Neural cell (in vitro differentiated cells): ENCODE measurements at regions not wholly inside any gene's neighbourhood (a gene's known extent, or its start where the extent isn't known, plus 50 kb on each side); places are given as distances from the start of the nearest gene placed in this dataset.

ENCODE experiments used
- H2AFZ ChIP-seq: fragments of 200-600, 300-800 bp; sonication (generic), shearing (Covaris generic); 2 replicates; pipeline ENCODE4 v1.6.0; 2014; ENCODE audit warnings: low read depth, mild to moderate bottlenecking, antibody characterized with exemption, low read length, moderate library complexity
- H3F3A ChIP-seq: fragments of 200-600 bp; shearing (Covaris generic); 2 replicates; pipeline ENCODE4 v1.6.1; 2016; ENCODE audit warnings: mild to moderate bottlenecking, moderate library complexity, mixed read lengths, antibody characterized with exemption, low read length; ENCODE audit not compliant: insufficient read depth, poor library complexity, severe bottlenecking
- H3K27ac ChIP-seq: fragments of 200-600, 300-800 bp; sonication (generic), shearing (Covaris generic); 2 replicates; pipeline ENCODE4 v1.5.1; 2014; ENCODE audit warnings: mild to moderate bottlenecking, low read length, moderate library complexity
- H3K27me3 ChIP-seq: fragments of 300-800, 200-600 bp; sonication (generic), shearing (Covaris generic); 2 replicates; pipeline ENCODE4 v1.6.0; 2014; ENCODE audit warnings: mild to moderate bottlenecking, low read depth, low read length, moderate library complexity; ENCODE audit not compliant: insufficient read depth
- H3K36me3 ChIP-seq: fragments of 300-800, 200-600 bp; sonication (generic), shearing (Covaris generic); 2 replicates; pipeline ENCODE4 v1.5.1; 2014; ENCODE audit warnings: mild to moderate bottlenecking, antibody characterized with exemption, low read length, moderate library complexity; ENCODE audit not compliant: insufficient read depth
- H3K4me2 ChIP-seq: fragments of 300-800, 200-600 bp; sonication (generic), shearing (Covaris generic); 2 replicates; pipeline ENCODE4 v1.6.0; 2014; ENCODE audit warnings: mild to moderate bottlenecking, low read length
- H3K4me3 ChIP-seq: fragments of 300-800, 200-600 bp; sonication (generic), shearing (Covaris generic); 2 replicates; pipeline ENCODE4 v1.5.1; 2014; ENCODE audit warnings: mild to moderate bottlenecking, low read length, moderate library complexity
- H3K79me2 ChIP-seq: fragments of 200-600 bp; shearing (Covaris generic); replicated peaks from 2 replicates; pipeline ENCODE4 v1.6.0; 2014; ENCODE audit warnings: mild to moderate bottlenecking, low read length, moderate library complexity; ENCODE audit not compliant: insufficient read depth
- H3K9ac ChIP-seq: fragments of 300-800, 200-600 bp; sonication (generic), shearing (Covaris generic); 2 replicates; pipeline ENCODE4 v1.6.1; 2016; ENCODE audit warnings: mild to moderate bottlenecking, low read length, mixed read lengths
- H3K9me2 ChIP-seq: fragments of 200-600 bp; shearing (Covaris generic); 2 replicates; pipeline ENCODE4 v1.6.1; 2016; ENCODE audit warnings: mild to moderate bottlenecking, low read length, mixed read lengths; ENCODE audit not compliant: insufficient read depth
- H3K9me3 ChIP-seq: fragments of 200-600, 300-800 bp; sonication (generic), shearing (Covaris generic); 2 replicates; pipeline ENCODE4 v1.6.1; 2016; ENCODE audit warnings: mild to moderate bottlenecking, mixed run types, low read length, moderate library complexity, mixed read lengths
- H4K20me1 ChIP-seq: fragments of 200-600 bp; shearing (Covaris generic); 2 replicates; pipeline ENCODE4 v1.6.1; 2016; ENCODE audit warnings: mild to moderate bottlenecking, mixed run types; ENCODE audit not compliant: insufficient read depth
- EP300 ChIP-seq: fragments of 450-650 bp; conservative IDR thresholded peaks from 2 replicates; pipeline ENCODE4 v1.6.1; 2014; ENCODE audit warnings: antibody characterized with exemption, mild to moderate bottlenecking, moderate library complexity; ENCODE audit not compliant: poor library complexity, severe bottlenecking
- EZH2 ChIP-seq: fragments of 200-600, 300-800 bp; shearing (Covaris generic), sonication (generic); IDR thresholded peaks from 2 replicates; pipeline ENCODE4 v1.6.1; 2014; ENCODE audit warnings: antibody characterized with exemption, low read length, borderline replicate concordance, mild to moderate bottlenecking; ENCODE audit not compliant: insufficient read depth, poor library complexity, severe bottlenecking
- MXI1 ChIP-seq: fragments of 450-650 bp; conservative IDR thresholded peaks from 2 replicates; pipeline ENCODE4 v1.6.1; 2014; ENCODE audit warnings: antibody characterized with exemption, mild to moderate bottlenecking; ENCODE audit not compliant: poor library complexity, severe bottlenecking
- POLR2AphosphoS5 ChIP-seq: IDR thresholded peaks from 2 replicates; pipeline ENCODE4 v1.6.1; 2012
- RAD21 ChIP-seq: fragments of 450-650 bp; conservative IDR thresholded peaks from 2 replicates; pipeline ENCODE4 v1.6.1; 2014; ENCODE audit warnings: antibody characterized with exemption, mild to moderate bottlenecking, moderate library complexity
- SMC3 ChIP-seq: fragments of 450-650 bp; conservative IDR thresholded peaks from 2 replicates; pipeline ENCODE4 v1.6.1; 2014; ENCODE audit warnings: antibody characterized with exemption, mild to moderate bottlenecking, moderate library complexity; ENCODE audit not compliant: poor library complexity
- TAF1 ChIP-seq: IDR thresholded peaks from 2 replicates; pipeline ENCODE4 v1.6.1; 2012; ENCODE audit warnings: low read depth
- TF ChIP-seq, protein P1 (sequence below): IDR thresholded peaks from 2 replicates; pipeline ENCODE4 v1.6.1; 2012; ENCODE audit warnings: borderline replicate concordance
- TF ChIP-seq, protein P2 (sequence below): fragments of 450-650 bp; IDR thresholded peaks from 2 replicates; pipeline ENCODE4 v1.5.1; 2014; ENCODE audit warnings: antibody characterized with exemption, mild to moderate bottlenecking, moderate library complexity; ENCODE audit not compliant: poor library complexity, severe bottlenecking

DNA sequence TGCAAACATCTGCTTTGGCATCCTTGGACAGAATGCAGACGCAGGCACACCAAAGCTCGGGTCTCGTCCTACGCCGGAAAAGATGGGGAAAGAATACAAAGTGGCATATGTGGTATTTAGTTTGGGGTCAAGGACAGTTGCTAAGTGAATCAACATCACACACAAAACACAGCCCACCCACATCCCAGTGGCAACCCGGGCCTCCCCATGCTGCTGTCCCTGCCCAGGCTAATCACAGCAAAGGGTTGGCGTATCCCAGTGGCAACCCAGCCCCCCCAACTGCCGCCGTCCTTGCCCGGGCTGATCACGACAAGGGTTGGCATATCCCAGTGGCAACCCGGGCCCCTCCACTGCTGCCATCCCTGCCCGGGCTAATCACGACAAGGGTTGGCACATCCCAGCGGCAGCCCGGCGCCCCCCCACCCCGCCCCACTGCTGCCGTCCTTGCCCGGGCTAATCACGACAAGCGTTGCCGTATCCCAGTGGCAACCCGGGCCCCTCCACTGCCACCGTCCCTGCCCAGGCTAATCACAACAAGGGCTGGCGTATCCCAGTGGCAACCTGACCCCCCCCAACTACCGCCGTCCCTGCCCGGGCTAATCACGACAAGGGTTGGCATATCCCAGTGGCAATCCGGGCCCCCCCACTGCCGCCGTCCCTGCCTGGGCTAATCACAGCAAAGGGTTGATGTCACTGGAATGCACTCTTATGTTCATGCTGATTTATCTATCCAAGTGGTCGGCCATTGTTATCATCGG lies 167.8 kb upstream of the SOX1 start:
- Histone ChIP-seq H3K4me2 (no peak overlapping the region), H3K27me3 (no peaks in the 10 kb centered on the region), H3K79me2 (peaks cover 3% of the 10 kb centered on the region), H3K27ac (no peak overlapping the region), H3F3A (no peaks in the 10 kb centered on the region), H3K9ac (no peak overlapping the region), H3K9me3 (no peaks in the 10 kb centered on the region), H4K20me1 (no peaks in the 10 kb centered on the region), H2AFZ (no peak overlapping the region), H3K36me3 (no peaks in the 10 kb centered on the region), H3K9me2 (no peaks in the 10 kb centered on the region), H3K4me3 (no peak overlapping the region)
- TF ChIP-seq, protein P1, sequence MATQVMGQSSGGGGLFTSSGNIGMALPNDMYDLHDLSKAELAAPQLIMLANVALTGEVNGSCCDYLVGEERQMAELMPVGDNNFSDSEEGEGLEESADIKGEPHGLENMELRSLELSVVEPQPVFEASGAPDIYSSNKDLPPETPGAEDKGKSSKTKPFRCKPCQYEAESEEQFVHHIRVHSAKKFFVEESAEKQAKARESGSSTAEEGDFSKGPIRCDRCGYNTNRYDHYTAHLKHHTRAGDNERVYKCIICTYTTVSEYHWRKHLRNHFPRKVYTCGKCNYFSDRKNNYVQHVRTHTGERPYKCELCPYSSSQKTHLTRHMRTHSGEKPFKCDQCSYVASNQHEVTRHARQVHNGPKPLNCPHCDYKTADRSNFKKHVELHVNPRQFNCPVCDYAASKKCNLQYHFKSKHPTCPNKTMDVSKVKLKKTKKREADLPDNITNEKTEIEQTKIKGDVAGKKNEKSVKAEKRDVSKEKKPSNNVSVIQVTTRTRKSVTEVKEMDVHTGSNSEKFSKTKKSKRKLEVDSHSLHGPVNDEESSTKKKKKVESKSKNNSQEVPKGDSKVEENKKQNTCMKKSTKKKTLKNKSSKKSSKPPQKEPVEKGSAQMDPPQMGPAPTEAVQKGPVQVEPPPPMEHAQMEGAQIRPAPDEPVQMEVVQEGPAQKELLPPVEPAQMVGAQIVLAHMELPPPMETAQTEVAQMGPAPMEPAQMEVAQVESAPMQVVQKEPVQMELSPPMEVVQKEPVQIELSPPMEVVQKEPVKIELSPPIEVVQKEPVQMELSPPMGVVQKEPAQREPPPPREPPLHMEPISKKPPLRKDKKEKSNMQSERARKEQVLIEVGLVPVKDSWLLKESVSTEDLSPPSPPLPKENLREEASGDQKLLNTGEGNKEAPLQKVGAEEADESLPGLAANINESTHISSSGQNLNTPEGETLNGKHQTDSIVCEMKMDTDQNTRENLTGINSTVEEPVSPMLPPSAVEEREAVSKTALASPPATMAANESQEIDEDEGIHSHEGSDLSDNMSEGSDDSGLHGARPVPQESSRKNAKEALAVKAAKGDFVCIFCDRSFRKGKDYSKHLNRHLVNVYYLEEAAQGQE: no peak
- TF ChIP-seq RAD21 (no peak), TAF1 (no peak), EZH2 (no peak), POLR2AphosphoS5 (no peak), MXI1 (no peak), SMC3 (no peak), EP300 (no peak)
- TF ChIP-seq, protein P2, sequence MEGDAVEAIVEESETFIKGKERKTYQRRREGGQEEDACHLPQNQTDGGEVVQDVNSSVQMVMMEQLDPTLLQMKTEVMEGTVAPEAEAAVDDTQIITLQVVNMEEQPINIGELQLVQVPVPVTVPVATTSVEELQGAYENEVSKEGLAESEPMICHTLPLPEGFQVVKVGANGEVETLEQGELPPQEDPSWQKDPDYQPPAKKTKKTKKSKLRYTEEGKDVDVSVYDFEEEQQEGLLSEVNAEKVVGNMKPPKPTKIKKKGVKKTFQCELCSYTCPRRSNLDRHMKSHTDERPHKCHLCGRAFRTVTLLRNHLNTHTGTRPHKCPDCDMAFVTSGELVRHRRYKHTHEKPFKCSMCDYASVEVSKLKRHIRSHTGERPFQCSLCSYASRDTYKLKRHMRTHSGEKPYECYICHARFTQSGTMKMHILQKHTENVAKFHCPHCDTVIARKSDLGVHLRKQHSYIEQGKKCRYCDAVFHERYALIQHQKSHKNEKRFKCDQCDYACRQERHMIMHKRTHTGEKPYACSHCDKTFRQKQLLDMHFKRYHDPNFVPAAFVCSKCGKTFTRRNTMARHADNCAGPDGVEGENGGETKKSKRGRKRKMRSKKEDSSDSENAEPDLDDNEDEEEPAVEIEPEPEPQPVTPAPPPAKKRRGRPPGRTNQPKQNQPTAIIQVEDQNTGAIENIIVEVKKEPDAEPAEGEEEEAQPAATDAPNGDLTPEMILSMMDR: no peak

DNA sequence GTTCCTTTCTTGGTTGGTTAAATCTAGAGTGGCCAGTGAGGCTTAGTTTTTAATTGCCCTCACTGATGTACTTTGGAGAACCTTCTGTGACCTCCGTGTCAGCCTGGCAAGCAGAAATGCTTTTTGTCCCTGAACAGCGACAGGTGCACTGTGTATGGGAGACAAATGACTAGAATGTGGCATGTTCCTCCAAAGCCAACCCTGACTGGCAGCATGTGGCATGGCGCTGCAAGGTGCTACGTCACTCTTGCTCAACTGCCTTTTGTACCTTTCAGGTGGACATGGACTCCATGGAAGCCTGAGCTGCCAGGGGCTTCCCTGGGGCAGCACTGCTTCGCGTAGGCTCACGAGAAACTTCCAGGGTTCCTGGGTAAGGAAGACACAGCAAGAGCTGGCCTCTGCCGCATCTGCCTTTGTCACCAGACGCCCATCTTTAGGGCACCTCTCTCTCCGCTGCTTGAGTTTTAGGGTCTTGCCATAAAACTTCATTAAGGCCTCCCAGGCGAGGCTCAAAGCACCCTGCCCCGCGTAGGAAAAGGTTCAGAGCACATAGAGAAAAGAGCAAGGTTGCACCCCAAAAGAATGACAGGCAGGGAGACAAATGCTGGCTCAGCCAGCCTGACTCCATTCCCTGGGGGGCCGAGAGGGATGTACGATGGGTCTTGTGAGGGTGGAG lies 167.1 kb upstream of the SOX1 start:
- no peak for TF ChIP-seq SMC3
- no peak for TF ChIP-seq TAF1
- TF ChIP-seq POLR2AphosphoS5: no peak
- no peak for TF ChIP-seq EZH2
- TF ChIP-seq, protein P2: no peak
- no peak for TF ChIP-seq RAD21
- TF ChIP-seq, protein P1: no peak
- no peak for TF ChIP-seq EP300
- TF ChIP-seq MXI1: no peak
- Histone ChIP-seq H3K27ac (peak overlapping the region; percentile 44), H3K79me2 (no peaks in the 10 kb centered on the region), H4K20me1 (no peaks in the 10 kb centered on the region), H3K4me3 (no peak overlapping the region), H3K4me2 (no peak overlapping the region), H3K36me3 (no peaks in the 10 kb centered on the region), H2AFZ (no peak overlapping the region), H3F3A (no peaks in the 10 kb centered on the region), H3K9ac (peak overlapping the region; percentile 24), H3K9me2 (no peaks in the 10 kb centered on the region), H3K27me3 (no peaks in the 10 kb centered on the region), H3K9me3 (no peaks in the 10 kb centered on the region)
